ENCODE measurements at regions not wholly inside any gene's neighbourhood (a gene's known extent, or its start where the extent isn't known, plus 50 kb on each side); places are given as distances from the start of the nearest gene placed in this dataset.

DNA sequence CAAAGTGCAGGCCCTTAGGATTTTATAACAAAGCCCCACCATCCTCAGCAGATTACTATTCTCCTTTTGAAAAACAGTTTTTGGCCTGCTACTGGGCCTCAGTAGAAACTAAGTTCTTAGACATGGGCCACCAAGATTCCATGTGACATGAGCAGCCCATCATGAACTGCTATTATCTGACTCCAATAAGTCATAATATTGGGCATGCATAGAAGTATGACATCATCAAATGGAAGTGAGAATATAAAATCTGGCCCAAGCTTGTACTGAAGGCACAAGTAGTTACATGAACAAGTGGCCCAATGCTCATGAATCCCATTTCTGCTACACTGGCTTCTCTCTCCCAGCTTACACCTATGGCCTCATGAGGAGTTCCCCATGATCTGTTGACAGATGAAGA is 404.8 kb downstream of the EPHA5 start:
- no peaks in the 10 kb centered on the region for H3K36me3 ChIP-seq (ENCODE audit: low read depth)
- DNase-seq (no peak), ATAC-seq (no peak)
- intact Hi-C loops (cut with DNase I, micrococcal nuclease) = no loop called here
- TF ChIP-seq, protein P1, sequence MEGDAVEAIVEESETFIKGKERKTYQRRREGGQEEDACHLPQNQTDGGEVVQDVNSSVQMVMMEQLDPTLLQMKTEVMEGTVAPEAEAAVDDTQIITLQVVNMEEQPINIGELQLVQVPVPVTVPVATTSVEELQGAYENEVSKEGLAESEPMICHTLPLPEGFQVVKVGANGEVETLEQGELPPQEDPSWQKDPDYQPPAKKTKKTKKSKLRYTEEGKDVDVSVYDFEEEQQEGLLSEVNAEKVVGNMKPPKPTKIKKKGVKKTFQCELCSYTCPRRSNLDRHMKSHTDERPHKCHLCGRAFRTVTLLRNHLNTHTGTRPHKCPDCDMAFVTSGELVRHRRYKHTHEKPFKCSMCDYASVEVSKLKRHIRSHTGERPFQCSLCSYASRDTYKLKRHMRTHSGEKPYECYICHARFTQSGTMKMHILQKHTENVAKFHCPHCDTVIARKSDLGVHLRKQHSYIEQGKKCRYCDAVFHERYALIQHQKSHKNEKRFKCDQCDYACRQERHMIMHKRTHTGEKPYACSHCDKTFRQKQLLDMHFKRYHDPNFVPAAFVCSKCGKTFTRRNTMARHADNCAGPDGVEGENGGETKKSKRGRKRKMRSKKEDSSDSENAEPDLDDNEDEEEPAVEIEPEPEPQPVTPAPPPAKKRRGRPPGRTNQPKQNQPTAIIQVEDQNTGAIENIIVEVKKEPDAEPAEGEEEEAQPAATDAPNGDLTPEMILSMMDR (IDR thresholded peaks at IDR 0.05) = no peak
- no peaks in the 10 kb centered on the region for H3K4me1 ChIP-seq (ENCODE audit: low read depth)
- no peak overlapping the region for H3K4me3 ChIP-seq
- H3K9me3 ChIP-seq = no peaks in the 10 kb centered on the region

DNA sequence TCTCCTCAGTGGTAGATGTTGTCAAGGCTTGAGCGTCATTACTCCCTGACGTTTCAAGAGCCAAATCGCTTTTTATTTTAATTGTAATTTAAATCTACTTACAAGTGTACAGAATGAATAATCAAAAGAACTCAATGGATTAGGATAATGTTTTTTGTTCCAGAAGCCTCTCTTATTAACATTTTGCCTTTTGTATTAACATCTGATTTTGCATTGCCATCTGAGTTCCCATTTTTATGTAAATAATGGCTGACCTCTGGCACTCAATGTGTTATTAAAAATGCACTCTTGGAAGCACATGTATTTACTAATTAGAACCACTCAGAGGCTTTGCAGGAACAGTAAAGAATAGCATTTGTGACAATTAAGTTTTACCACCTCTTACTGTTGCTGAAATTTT is 411.0 kb downstream of the EPHA5 start:
- H3K9me3 ChIP-seq = no peaks in the 10 kb centered on the region
- H3K4me1 ChIP-seq (ENCODE audit: low read depth) = no peaks in the 10 kb centered on the region
- intact Hi-C loops (cut with DNase I, micrococcal nuclease) = no loop called here
- DNase-seq = no peak
- no peak for ATAC-seq
- H3K4me3 ChIP-seq = no peak overlapping the region
- H3K36me3 ChIP-seq (ENCODE audit: low read depth) = no peaks in the 10 kb centered on the region
- TF ChIP-seq, protein P1 (IDR thresholded peaks at IDR 0.05) = no peak

DNA sequence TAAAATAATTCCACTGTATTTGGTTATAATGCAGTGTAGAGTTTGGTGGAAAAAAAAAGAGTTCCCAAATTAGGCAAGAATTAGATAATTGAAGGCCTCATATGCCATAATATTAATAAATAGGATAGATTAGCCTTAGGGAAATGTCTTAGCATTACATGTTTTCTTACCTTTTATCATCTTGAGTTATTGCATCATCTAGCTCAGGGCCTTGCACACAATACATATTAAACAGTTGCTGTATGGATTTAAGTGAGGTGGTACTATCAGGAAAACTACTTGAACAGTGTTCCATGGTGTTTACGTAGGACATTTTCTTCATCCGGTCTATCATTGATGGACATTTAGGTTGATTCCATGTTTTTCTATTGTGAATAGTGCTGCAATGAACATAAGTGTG is 419.4 kb downstream of the EPHA5 start:
- no peaks in the 10 kb centered on the region for H3K9me3 ChIP-seq
- intact Hi-C loops (cut with DNase I, micrococcal nuclease) = no loop called here
- TF ChIP-seq, protein P1 (IDR thresholded peaks at IDR 0.05) = no peak
- no peak overlapping the region for H3K4me3 ChIP-seq
- H3K4me1 ChIP-seq (ENCODE audit: low read depth) = no peaks in the 10 kb centered on the region
- H3K36me3 ChIP-seq (ENCODE audit: low read depth) = no peaks in the 10 kb centered on the region
- DNase-seq (no peak), ATAC-seq (no peak)

DNA sequence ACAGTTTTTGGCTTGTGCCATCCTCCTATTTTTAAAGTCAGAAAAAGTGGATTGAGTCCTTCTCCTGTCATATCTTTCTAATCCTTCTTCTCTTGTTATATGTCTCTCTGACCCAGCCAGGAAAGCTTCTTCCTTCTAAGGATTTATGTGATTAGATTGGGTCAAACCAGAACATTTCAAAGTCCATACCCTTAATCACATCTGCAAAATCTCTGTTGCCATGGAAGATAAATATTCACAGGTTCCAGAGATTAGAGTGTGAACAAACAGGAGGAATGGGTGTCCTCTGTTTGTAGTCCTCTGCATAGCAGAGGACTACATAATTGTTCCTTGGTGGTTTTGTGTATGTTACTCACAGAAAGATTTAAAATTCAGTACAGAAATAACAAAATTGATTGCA is 421.2 kb downstream of the EPHA5 start:
- no peak overlapping the region for H3K4me3 ChIP-seq
- no peaks in the 10 kb centered on the region for H3K36me3 ChIP-seq (ENCODE audit: low read depth)
- no peaks in the 10 kb centered on the region for H3K4me1 ChIP-seq (ENCODE audit: low read depth)
- H3K9me3 ChIP-seq = no peaks in the 10 kb centered on the region
- TF ChIP-seq, protein P1 (IDR thresholded peaks at IDR 0.05) = no peak
- intact Hi-C loops (cut with DNase I, micrococcal nuclease) = no loop called here
- ATAC-seq = no peak
- no peak for DNase-seq

DNA sequence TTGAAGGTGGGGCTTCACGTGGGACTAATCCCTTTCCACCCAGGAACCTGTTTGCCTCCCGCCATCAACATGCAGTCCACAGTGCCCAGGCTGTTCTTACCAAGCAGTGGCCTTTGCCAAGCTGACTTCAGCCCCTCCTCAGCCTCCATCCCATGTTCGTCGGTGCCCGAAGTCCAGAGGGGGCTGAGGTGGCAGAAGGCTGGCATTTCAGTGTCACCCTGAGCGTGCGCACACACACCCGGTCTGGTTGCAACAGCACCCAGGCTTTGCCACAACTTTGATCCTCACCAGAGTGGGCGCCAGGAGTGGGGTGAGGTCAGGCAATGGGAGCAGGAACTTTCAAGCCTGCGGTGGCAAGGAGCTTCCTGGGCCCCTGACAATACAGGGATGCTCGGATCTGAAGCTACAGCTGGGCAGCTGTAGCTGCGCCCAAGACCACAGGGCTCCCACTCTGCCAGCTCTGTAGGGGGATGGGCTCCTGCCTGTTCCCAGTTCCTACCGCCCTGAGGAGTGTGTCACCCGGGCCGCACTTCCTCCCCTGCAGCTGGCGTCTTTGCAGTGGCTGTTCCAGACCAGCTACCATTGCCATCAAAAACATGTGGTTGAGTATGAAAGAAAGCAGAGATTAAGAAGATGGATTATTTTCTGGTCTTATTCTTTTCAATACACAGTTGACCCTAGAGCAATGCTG is 428.0 kb downstream of the EPHA5 start:
- H3K4me1 ChIP-seq (ENCODE audit: low read depth) = no peaks in the 10 kb centered on the region
- no peaks in the 10 kb centered on the region for H3K36me3 ChIP-seq (ENCODE audit: low read depth)
- TF ChIP-seq, protein P1 (IDR thresholded peaks at IDR 0.05) = no peak
- H3K4me3 ChIP-seq = no peak overlapping the region
- DNase-seq (peak in 1 of 3 donors; percentile 42), ATAC-seq (no peak)
- intact Hi-C loops (cut with DNase I, micrococcal nuclease) = no loop called here
- no peaks in the 10 kb centered on the region for H3K9me3 ChIP-seq

Data from mucosa of descending colon (tissue), 3 donors.